Posterior cingulate gyrus (tissue), 11 donors: ENCODE measurements at regions not wholly inside any gene's neighbourhood (a gene's known extent, or its start where the extent isn't known, plus 50 kb on each side); places are given as distances from the start of the nearest gene placed in this dataset.
"Not testable (repeated sequence)": the region's sequence is repeated elsewhere in the genome, so short reads cannot be mapped to it uniquely, and the experiment has no call there.

Experiments
- DNase-seq, 10 donors: peaks; one replicate each; pipeline versions ENCODE4 v3.0.0 to v3.0.0-alpha.2; 2020 to 2021; ENCODE audit warnings: mixed read lengths in 3 of 10
- intact Hi-C: fragments of 100-400 bp; cut with DNase I; formaldehyde crosslinking; loops from one replicate; pipeline ENCODE4 v1.15.1; 2023

- peak in 1 of 10 donors; percentile 83 for DNase-seq
- intact Hi-C loops, result no loop called here
Measured at GRCh38 chr17:74113326-74113725, 90.2 kb upstream of the RPL38 start.

GRCh38 chr17:74113952-74114351 is 89.5 kb upstream of the RPL38 start:
- DNase-seq, result peak in 1 of 10 donors; percentile 70
- intact Hi-C loops, result no loop called here

GRCh38 chr17:74114881-74115470 is 88.5 kb upstream of the RPL38 start:
- peak in 1 of 10 donors; percentile 59 for DNase-seq
- intact Hi-C loops, result no loop called here

GRCh38 chr17:74115586-74115985 is 87.9 kb upstream of the RPL38 start:
- intact Hi-C loops, result no loop called here
- DNase-seq, result peak in 1 of 10 donors; percentile 58

GRCh38 chr17:74116087-74116717 is 87.3 kb upstream of the RPL38 start:
- intact Hi-C loops, result no loop called here
- peak in 2 of 10 donors; percentile 64 to 70 for DNase-seq

GRCh38 chr17:74117087-74117698 is 86.3 kb upstream of the RPL38 start:
- peak in 1 of 10 donors; percentile 67 for DNase-seq

GRCh38 chr17:74117999-74118421 is 85.5 kb upstream of the RPL38 start:
- intact Hi-C loops, result no loop called here
- DNase-seq, result peak in 3 of 10 donors; percentile 36 to 89 (median 75)

More at GRCh38 chr17:74117087-74117698, 86.3 kb upstream of the RPL38 start:
- intact Hi-C loops, result no loop called here

- intact Hi-C loops, result no loop called here
- peak in 1 of 10 donors; percentile 58 for DNase-seq
Measured at GRCh38 chr17:74118504-74118903, 85.0 kb upstream of the RPL38 start.

- intact Hi-C loops, result no loop called here
- peak in 1 of 10 donors; percentile 47 for DNase-seq
Measured at GRCh38 chr17:74119049-74119580, 84.4 kb upstream of the RPL38 start.

GRCh38 chr17:74119965-74120364 is 83.5 kb upstream of the RPL38 start:
- peak in 2 of 10 donors; percentile 73 to 88 for DNase-seq
- intact Hi-C loops, result no loop called here

GRCh38 chr17:74123350-74123749 is 80.1 kb upstream of the RPL38 start:
- intact Hi-C loops, result no loop called here
- DNase-seq, result peak in 1 of 10 donors; percentile 57

GRCh38 chr17:74123866-74124444 is 79.5 kb upstream of the RPL38 start:
- intact Hi-C loops, result no loop called here
- peak in 1 of 10 donors; percentile 51 for DNase-seq

GRCh38 chr17:74125156-74125555 is 78.3 kb upstream of the RPL38 start:
- intact Hi-C loops, result no loop called here
- DNase-seq, result peak in 1 of 10 donors; percentile 57

- peak in 1 of 10 donors; percentile 55 for DNase-seq
- intact Hi-C loops, result no loop called here
Measured at GRCh38 chr17:74126179-74126900, 77.1 kb upstream of the RPL38 start.

GRCh38 chr17:74126959-74127358 is 76.5 kb upstream of the RPL38 start:
- peak in 1 of 10 donors; percentile 34 for DNase-seq
- intact Hi-C loops, result no loop called here

GRCh38 chr17:74128456-74129211 is 74.8 kb upstream of the RPL38 start:
- intact Hi-C loops, result no loop called here
- peak in 1 of 10 donors; percentile 57 for DNase-seq

GRCh38 chr17:74129800-74130199 is 73.7 kb upstream of the RPL38 start:
- peak in 1 of 10 donors; percentile 6 for DNase-seq
- intact Hi-C loops, result not testable (repeated sequence)

- intact Hi-C loops, result no loop called here
- DNase-seq, result peak in 1 of 10 donors; percentile 28
Measured at GRCh38 chr17:74130276-74130675, 73.2 kb upstream of the RPL38 start.

- peak in 1 of 10 donors; percentile 69 for DNase-seq
- intact Hi-C loops, result no loop called here
Measured at GRCh38 chr17:74130841-74131240, 72.6 kb upstream of the RPL38 start.

GRCh38 chr17:74132354-74132753 is 71.1 kb upstream of the RPL38 start:
- DNase-seq, result peak in 1 of 10 donors; percentile 20
- intact Hi-C loops, result no loop called here
